ENCODE measurements at regions not wholly inside any gene's neighbourhood (a gene's known extent, or its start where the extent isn't known, plus 50 kb on each side); places are given as distances from the start of the nearest gene placed in this dataset.

DNA sequence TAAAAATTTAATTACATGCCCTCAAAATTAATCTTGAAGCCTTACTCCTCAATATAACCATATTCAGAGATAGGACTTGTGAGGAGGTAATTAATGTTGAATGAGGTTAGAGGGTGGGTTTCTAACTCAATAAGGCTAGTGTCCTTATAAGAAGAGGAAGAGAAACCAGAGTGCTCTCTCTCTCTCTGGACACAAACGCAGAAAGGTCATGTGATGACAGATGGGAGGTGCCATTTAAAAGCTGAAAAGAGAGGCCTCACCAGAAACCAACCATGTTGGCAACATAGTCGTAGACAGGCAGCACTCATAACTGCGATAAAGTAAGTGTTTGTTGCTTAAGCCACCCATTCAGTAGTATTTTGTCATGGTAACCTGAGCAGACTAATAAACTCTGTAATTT lies 378.5 kb upstream of the LMO3 start:
- TF ChIP-seq POLR2A (IDR thresholded peaks at IDR 0.05): no peak
- TF ChIP-seq, protein P1, sequence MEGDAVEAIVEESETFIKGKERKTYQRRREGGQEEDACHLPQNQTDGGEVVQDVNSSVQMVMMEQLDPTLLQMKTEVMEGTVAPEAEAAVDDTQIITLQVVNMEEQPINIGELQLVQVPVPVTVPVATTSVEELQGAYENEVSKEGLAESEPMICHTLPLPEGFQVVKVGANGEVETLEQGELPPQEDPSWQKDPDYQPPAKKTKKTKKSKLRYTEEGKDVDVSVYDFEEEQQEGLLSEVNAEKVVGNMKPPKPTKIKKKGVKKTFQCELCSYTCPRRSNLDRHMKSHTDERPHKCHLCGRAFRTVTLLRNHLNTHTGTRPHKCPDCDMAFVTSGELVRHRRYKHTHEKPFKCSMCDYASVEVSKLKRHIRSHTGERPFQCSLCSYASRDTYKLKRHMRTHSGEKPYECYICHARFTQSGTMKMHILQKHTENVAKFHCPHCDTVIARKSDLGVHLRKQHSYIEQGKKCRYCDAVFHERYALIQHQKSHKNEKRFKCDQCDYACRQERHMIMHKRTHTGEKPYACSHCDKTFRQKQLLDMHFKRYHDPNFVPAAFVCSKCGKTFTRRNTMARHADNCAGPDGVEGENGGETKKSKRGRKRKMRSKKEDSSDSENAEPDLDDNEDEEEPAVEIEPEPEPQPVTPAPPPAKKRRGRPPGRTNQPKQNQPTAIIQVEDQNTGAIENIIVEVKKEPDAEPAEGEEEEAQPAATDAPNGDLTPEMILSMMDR (IDR thresholded peaks at IDR 0.05): no peak

All from right lobe of liver (tissue), 4 donors.